ENCODE measurements at regions not wholly inside any gene's neighbourhood (a gene's known extent, or its start where the extent isn't known, plus 50 kb on each side); places are given as distances from the start of the nearest gene placed in this dataset.

GRCh38 chr1:34686531-34686930, 68.3 kb upstream of the GJB5 start:
- Histone ChIP-seq H3K79me2 (ENCODE audit: insufficient read depth, low read length) (no peaks in the 10 kb centered on the region), H3F3A (ENCODE audit: insufficient read depth, low read length) (no peaks in the 10 kb centered on the region), H3K27me3 (ENCODE audit: insufficient read depth, low read length) (no peaks in the 10 kb centered on the region), H3K9me2 (ENCODE audit: low read depth, low read length) (no peaks in the 10 kb centered on the region), H3K27ac (ENCODE audit: low read depth, low read length, poor library complexity, severe bottlenecking) (no peak overlapping the region), H3K4me1 (ENCODE audit: insufficient read depth, low read length, severe bottlenecking) (no peaks in the 10 kb centered on the region), H2AFZ (ENCODE audit: low read length) (no peak overlapping the region), H3K4me3 (ENCODE audit: low read depth, low read length, poor library complexity, severe bottlenecking) (no peak overlapping the region), H4K20me1 (ENCODE audit: insufficient read depth, low read length) (no peaks in the 10 kb centered on the region), H3K9ac (ENCODE audit: low read length) (no peak overlapping the region), H3K36me3 (ENCODE audit: insufficient read depth, low read length) (no peaks in the 10 kb centered on the region), H3K4me2 (ENCODE audit: low read length) (no peak overlapping the region), H3K9me3 (ENCODE audit: low read length) (no peaks in the 10 kb centered on the region)
- TF ChIP-seq EZH2 (IDR thresholded peaks at IDR 0.05; ENCODE audit: borderline replicate concordance, low read length), result no peak
- TF ChIP-seq CTCF (IDR thresholded peaks at IDR 0.05; ENCODE audit: low read length), result no peak

GRCh38 chr1:34688006-34688741, 66.7 kb upstream of the GJB5 start:
- Histone ChIP-seq H3F3A (ENCODE audit: insufficient read depth, low read length) (no peaks in the 10 kb centered on the region), H4K20me1 (ENCODE audit: insufficient read depth, low read length) (no peaks in the 10 kb centered on the region), H3K4me3 (ENCODE audit: low read depth, low read length, poor library complexity, severe bottlenecking) (no peak overlapping the region), H3K9me2 (ENCODE audit: low read depth, low read length) (no peaks in the 10 kb centered on the region), H3K4me1 (ENCODE audit: insufficient read depth, low read length, severe bottlenecking) (no peaks in the 10 kb centered on the region), H3K79me2 (ENCODE audit: insufficient read depth, low read length) (no peaks in the 10 kb centered on the region), H3K36me3 (ENCODE audit: insufficient read depth, low read length) (no peaks in the 10 kb centered on the region), H3K9me3 (ENCODE audit: low read length) (no peaks in the 10 kb centered on the region), H3K27me3 (ENCODE audit: insufficient read depth, low read length) (no peaks in the 10 kb centered on the region), H3K9ac (ENCODE audit: low read length) (no peak overlapping the region), H3K4me2 (ENCODE audit: low read length) (no peak overlapping the region), H2AFZ (ENCODE audit: low read length) (no peak overlapping the region), H3K27ac (ENCODE audit: low read depth, low read length, poor library complexity, severe bottlenecking) (no peak overlapping the region)
- TF ChIP-seq CTCF (IDR thresholded peaks at IDR 0.05; ENCODE audit: low read length), result no peak
- TF ChIP-seq EZH2 (IDR thresholded peaks at IDR 0.05; ENCODE audit: borderline replicate concordance, low read length), result no peak

- no peaks in the 10 kb centered on the region for H3K36me3 ChIP-seq (ENCODE audit: insufficient read depth, low read length)
- no peak overlapping the region for H2AFZ ChIP-seq (ENCODE audit: low read length)
- H3K4me3 ChIP-seq (ENCODE audit: low read depth, low read length, poor library complexity, severe bottlenecking), result no peak overlapping the region
- H3K4me2 ChIP-seq (ENCODE audit: low read length), result no peak overlapping the region
- TF ChIP-seq EZH2 (IDR thresholded peaks at IDR 0.05; ENCODE audit: borderline replicate concordance, low read length) (no peak), CTCF (IDR thresholded peaks at IDR 0.05; ENCODE audit: low read length) (no peak)
- no peaks in the 10 kb centered on the region for H3K27me3 ChIP-seq (ENCODE audit: insufficient read depth, low read length)
- H3K79me2 ChIP-seq (ENCODE audit: insufficient read depth, low read length), result no peaks in the 10 kb centered on the region
- H4K20me1 ChIP-seq (ENCODE audit: insufficient read depth, low read length), result no peaks in the 10 kb centered on the region
- no peaks in the 10 kb centered on the region for H3K4me1 ChIP-seq (ENCODE audit: insufficient read depth, low read length, severe bottlenecking)
- H3K27ac ChIP-seq (ENCODE audit: low read depth, low read length, poor library complexity, severe bottlenecking), result no peak overlapping the region
- no peaks in the 10 kb centered on the region for H3K9me2 ChIP-seq (ENCODE audit: low read depth, low read length)
- H3K9me3 ChIP-seq (ENCODE audit: low read length), result no peaks in the 10 kb centered on the region
- H3K9ac ChIP-seq (ENCODE audit: low read length), result no peak overlapping the region
- no peaks in the 10 kb centered on the region for H3F3A ChIP-seq (ENCODE audit: insufficient read depth, low read length)
These were observed 64.6 kb upstream of the GJB5 start for GRCh38 chr1:34690269-34690668.
